B cell (primary cell): ENCODE measurements at regions not wholly inside any gene's neighbourhood (a gene's known extent, or its start where the extent isn't known, plus 50 kb on each side); places are given as distances from the start of the nearest gene placed in this dataset.
"Not testable (repeated sequence)": the region's sequence is repeated elsewhere in the genome, so short reads cannot be mapped to it uniquely, and the experiment has no call there.

Experiments used
- CTCF ChIP-seq: fragments of 200-600 bp; IDR thresholded peaks from one replicate; pipeline ENCODE4 v1.8.0; 2022; ENCODE audit warnings: antibody characterized with exemption, mild to moderate bottlenecking
- EZH2 ChIP-seq: IDR thresholded peaks from 2 replicates; pipeline ENCODE4 v1.6.1; 2012; ENCODE audit warnings: borderline replicate concordance, low read depth, mild to moderate bottlenecking, moderate library complexity, low read length; ENCODE audit not compliant: insufficient read depth, poor library complexity, severe bottlenecking

- TF ChIP-seq CTCF, EZH2: not testable (repeated sequence)
Measured at GRCh38 chrX:106291779-106292390, 123.8 kb downstream of the PWWP3B start.
